WERI-Rb-1 (cell line): ENCODE measurements at regions not wholly inside any gene's neighbourhood (a gene's known extent, or its start where the extent isn't known, plus 50 kb on each side); places are given as distances from the start of the nearest gene placed in this dataset.
A peak's percentile ranks its signal among the peaks of the same experiment; 100 is the strongest.

Experiments
- DNase-seq: peaks from one replicate; pipeline ENCODE4 v3.0.0-alpha.2; 2020
- H3K27ac ChIP-seq: fragments of 250-450 bp; sonication (Bioruptor Pico); 2 replicates; pipeline ENCODE4 v1.5.1; 2020; ENCODE audit warnings: mild to moderate bottlenecking, moderate library complexity
- H3K27me3 ChIP-seq: fragments of 250-450 bp; sonication (Bioruptor Pico); 2 replicates; pipeline ENCODE4 v1.5.1; 2021; ENCODE audit warnings: mild to moderate bottlenecking, low read depth, moderate library complexity; ENCODE audit not compliant: insufficient read depth, severe bottlenecking
- H3K36me3 ChIP-seq: fragments of 250-450 bp; sonication (Bioruptor Pico); 2 replicates; pipeline ENCODE4 v1.5.1; 2020; ENCODE audit warnings: mild to moderate bottlenecking, moderate library complexity
- H3K4me3 ChIP-seq: 2 replicates; pipeline ENCODE4 v1.5.1; 2011; ENCODE audit warnings: low read depth, mild to moderate bottlenecking, control low read depth, low read length
- H3K9me3 ChIP-seq: fragments of 250-450 bp; sonication (Bioruptor Pico); 2 replicates; pipeline ENCODE4 v1.5.1; 2021; ENCODE audit warnings: mild to moderate bottlenecking, moderate library complexity; ENCODE audit not compliant: severe bottlenecking
- CTCF ChIP-seq: IDR thresholded peaks from 2 replicates; pipeline ENCODE4 v1.5.1; 2011; ENCODE audit warnings: low read depth, mild to moderate bottlenecking, control low read depth, inconsistent platforms, low read length

- no peaks in the 10 kb centered on the region for H3K27me3 ChIP-seq
- TF ChIP-seq CTCF, result no peak
- no peak for DNase-seq
- no peak overlapping the region for H3K4me3 ChIP-seq
- no peaks in the 10 kb centered on the region for H3K36me3 ChIP-seq
- H3K27ac ChIP-seq, result no peak overlapping the region
- no peaks in the 10 kb centered on the region for H3K9me3 ChIP-seq
Observed at GRCh38 chr11:123362186-123362585, 67.9 kb upstream of the GRAMD1B start.

- no peaks in the 10 kb centered on the region for H3K9me3 ChIP-seq
- no peaks in the 10 kb centered on the region for H3K36me3 ChIP-seq
- no peak for DNase-seq
- H3K27me3 ChIP-seq, result no peaks in the 10 kb centered on the region
- TF ChIP-seq CTCF, result no peak
- no peak overlapping the region for H3K4me3 ChIP-seq
- no peak overlapping the region for H3K27ac ChIP-seq
Observed at GRCh38 chr11:123361110-123361509, 69.0 kb upstream of the GRAMD1B start.

- no peak for TF ChIP-seq CTCF
- H3K27me3 ChIP-seq, result no peaks in the 10 kb centered on the region
- no peaks in the 10 kb centered on the region for H3K9me3 ChIP-seq
- no peak overlapping the region for H3K27ac ChIP-seq
- DNase-seq, result no peak
- H3K36me3 ChIP-seq, result no peaks in the 10 kb centered on the region
- no peak overlapping the region for H3K4me3 ChIP-seq
Observed at GRCh38 chr11:123360267-123360936, 69.7 kb upstream of the GRAMD1B start.

GRCh38 chr11:123357990-123358827, 71.9 kb upstream of the GRAMD1B start:
- Histone ChIP-seq H3K36me3 (no peaks in the 10 kb centered on the region), H3K9me3 (no peaks in the 10 kb centered on the region), H3K27ac (peak overlapping the region; percentile 24; the same call in 1 of the 2 replicates), H3K4me3 (peak overlapping the region; percentile 67), H3K27me3 (no peaks in the 10 kb centered on the region)
- DNase-seq, result peak; percentile 67
- peak; percentile 57 for TF ChIP-seq CTCF

GRCh38 chr11:123357353-123357989, 72.6 kb upstream of the GRAMD1B start:
- Histone ChIP-seq H3K9me3 (no peaks in the 10 kb centered on the region), H3K36me3 (no peaks in the 10 kb centered on the region), H3K27ac (no peak overlapping the region), H3K27me3 (no peaks in the 10 kb centered on the region), H3K4me3 (peak overlapping the region; percentile 67)
- DNase-seq, result no peak
- TF ChIP-seq CTCF, result no peak
